GM18517 (cell line): ENCODE measurements at regions not wholly inside any gene's neighbourhood (a gene's known extent, or its start where the extent isn't known, plus 50 kb on each side); places are given as distances from the start of the nearest gene placed in this dataset.
"Not testable (repeated sequence)": the region's sequence is repeated elsewhere in the genome, so short reads cannot be mapped to it uniquely, and the experiment has no call there.

Experiments used
- ATAC-seq: cut with Tn5 transposase; IDR thresholded peaks from one replicate; pipeline ENCODE4 v1.9.1; 2021; ENCODE audit warnings: mild to moderate bottlenecking, moderate library complexity; ENCODE audit not compliant: unreplicated experiment

DNA sequence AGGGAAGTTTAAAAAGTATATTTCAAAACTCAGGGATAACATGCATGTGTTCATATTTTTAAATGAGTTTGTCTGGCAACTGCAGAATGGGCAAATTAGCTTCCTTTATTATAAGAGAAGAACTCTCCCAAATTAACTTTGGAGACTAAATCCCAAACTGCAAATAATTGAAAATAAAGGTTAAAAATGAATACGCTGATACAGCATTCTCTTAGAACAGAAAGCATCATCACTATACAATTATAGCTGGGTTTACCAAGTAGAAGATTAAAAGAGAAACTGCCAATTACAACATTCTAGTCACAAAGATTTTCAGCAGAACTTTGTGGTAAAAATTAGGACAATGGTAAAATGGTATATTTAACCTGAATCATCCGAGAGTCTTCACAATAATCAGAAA, 73.3 kb downstream of the OLFM4 start:
- no peak for ATAC-seq

DNA sequence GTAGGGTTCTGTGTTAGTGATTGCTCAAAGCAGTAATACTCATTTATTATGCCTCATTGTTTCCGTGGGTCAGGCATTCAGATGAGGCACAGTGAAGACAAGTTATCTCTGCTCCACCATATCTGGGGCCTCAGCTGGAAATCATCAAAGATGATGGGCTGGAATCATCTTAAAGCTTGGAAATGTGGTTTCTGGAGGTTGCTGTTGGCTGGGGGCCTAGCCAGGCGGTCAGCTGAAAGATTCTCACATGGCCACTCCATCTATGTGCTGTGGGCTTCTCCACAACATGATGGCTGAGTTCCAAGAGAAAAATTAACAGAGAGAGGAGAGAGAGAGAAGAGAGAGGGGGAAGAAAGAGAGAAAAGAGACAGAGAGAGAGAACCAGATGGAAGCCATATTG, 75.5 kb downstream of the OLFM4 start:
- ATAC-seq = no peak

DNA sequence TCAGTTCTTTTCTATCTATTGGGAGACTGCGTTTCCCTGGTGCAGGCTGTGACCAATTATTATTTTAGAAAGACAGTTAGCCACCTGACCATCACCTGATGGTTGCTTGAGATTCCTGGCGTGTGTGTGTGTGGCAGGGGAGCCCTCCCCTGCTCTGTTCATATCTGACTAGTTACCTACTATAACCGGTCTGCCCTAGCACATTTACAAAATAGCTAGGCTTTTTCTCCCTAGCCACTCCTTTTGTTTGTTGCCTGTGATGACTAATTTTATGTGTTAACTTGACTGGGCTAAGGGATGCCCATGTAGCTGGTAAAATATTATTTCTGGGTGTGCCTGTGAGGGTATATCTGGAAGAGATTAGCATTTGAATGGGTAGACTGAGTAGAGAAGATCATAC, 76.9 kb downstream of the OLFM4 start:
- no peak for ATAC-seq

DNA sequence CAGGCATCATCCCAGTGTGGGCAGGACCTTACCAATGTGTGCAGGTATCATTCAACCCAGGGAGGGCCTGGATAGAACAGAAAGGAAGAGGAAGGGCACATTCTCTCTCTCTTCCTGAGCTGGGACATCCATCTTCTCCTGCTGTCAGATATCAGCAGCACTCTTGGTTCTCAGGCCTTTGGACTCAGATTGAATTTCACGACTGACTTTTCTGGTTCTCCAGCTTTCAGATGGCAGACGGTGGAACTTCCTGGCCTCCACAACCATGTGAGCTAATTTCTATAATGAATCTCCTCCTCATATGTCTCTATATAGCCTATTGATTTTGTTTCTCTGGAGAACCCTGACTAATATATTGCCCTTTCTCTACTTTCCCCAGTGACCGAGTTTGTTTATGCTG, 77.3 kb downstream of the OLFM4 start:
- no peak for ATAC-seq

DNA sequence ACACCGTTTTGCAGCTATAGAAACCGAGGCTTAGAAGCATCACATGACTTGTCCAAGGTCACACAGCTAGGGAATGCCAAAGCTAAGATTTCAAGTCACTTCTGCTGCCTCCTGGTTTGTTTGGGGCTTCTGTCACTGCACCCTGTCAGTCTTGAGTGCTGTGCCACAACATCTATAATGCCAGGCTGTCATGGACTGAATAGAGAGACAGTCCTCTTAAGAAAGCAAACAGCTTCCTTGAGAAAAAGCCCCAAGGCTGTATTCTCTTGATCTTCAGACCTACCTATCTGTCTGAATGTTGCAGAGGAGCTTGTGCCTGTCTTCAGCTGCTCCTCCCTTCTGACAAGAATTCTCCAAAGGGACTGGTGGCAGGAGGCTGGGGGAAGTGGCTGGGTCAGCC, 81.6 kb downstream of the OLFM4 start:
- no peak for ATAC-seq

DNA sequence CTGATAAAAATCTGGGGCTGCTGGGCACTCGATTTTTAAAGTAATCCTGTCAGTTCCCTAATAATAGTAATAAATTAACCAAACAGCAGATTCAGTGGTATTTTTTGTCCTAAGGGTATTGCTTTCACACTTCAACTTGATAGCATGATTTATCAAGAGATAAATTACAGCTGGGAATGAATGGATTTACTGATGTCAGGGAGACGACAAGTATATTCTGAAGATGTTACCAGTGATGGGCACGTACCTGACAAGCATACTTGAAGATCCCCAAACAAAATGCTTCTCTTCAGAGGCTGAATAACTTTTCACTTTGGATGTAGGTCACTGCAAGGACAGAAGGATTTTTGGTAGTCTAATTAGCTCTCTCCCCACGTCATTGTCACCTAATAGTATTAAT, 82.0 kb downstream of the OLFM4 start:
- no peak for ATAC-seq

DNA sequence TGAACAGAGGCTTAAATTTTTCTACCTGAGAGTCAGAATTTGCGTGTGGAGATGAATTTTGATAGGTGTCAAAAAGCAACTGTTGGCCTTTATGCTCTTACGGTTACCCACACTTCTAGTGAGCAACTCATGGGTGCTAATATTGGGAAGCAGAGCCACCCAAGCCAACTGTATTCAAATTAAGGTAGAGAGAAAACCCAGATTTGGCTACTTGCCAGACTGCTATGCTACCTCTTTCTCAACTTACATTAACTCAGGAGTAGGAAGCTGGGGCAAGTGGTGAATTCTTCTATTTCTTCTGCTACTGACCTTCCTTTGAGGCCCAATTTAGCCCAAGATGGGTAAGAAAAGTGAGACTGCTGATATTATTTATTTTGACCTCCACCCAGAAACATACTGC, 83.9 kb downstream of the OLFM4 start:
- no peak for ATAC-seq

DNA sequence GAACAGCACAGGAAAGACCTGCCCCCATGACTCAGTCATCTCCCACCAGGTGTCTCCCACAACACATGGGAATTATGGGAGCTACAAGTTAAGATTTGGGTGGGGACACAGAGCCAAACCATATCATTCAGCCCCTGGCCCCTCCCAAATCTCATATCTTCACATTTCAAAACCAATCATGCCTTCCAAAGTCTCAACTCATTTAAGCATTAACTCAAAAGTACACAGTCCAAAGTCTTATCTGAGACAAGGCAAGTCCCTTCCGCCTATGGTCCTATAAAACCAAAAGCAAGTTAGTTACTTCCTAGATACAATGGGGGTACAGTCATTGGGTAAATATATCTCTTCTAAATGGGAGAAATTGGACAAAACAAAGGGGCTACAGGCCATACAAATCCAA, 88.4 kb downstream of the OLFM4 start:
- not testable (repeated sequence) for ATAC-seq

DNA sequence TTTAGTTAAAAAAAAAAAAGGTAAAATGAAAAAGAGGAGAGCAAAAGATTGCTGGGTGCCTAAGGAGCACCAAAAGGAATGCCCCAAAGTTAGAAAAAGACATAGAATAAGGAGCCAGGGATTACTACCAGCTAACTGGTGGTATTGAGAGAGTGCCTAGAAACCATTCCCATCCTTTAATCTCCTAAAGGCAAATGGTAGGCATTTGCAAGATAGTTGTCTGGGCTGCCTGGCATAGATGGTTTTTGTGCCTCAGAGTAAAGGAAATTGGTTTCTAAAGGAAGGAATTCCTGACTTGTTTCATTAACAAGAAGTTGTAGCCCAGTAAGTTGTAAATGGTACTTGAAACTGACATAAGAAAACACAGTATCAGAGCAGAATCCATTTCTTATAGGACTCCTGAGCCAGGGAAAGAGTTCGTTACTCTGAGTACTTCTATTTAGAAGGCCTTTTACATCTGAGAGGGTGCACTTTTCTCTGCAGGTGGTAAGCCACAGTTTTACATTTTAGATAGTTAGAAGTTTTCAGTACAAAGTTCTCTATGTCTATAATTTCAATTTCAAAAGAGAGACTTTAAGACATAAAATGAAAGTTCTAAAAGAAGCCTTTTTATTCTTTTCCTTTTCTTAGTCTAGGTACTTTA, 92.6 kb downstream of the OLFM4 start:
- no peak for ATAC-seq

DNA sequence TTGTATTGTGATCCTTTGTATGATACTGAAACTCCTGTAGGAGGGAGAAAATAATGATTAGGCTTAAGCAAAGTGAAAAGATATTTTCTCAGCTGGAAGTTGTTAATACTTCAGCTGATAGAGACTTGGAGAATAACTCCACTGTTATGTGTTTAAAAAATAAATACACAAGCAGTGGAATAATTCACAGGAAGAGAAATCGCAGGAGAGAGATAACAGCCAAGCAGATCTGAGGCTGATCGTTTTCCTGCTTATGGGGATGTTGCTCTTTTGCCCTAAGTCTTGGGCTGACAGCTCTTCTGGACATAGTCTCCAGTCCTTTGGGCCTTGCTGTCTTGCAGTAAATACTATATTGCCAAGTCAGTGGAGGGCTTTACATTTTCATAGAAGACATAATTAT, 93.3 kb downstream of the OLFM4 start:
- no peak for ATAC-seq

DNA sequence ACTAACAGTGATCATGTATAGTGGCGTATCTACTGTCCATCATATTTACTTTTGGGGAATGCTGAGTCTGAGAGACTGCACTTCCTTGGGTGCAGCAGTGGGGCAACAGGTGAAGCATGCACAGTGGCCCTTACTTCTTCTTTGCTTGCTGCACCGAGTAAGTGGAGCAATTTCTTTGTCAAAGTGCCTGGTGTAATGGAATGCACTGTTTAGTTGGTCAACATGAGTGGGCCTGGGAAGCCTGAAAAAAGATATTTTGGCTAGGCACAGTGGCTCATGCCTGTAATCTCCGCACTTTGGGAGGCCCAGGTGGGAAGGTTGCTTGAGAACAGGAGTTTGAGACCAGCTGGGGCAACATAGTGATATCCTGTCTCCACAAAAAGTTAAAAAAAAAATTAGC, 94.9 kb downstream of the OLFM4 start:
- ATAC-seq = no peak

DNA sequence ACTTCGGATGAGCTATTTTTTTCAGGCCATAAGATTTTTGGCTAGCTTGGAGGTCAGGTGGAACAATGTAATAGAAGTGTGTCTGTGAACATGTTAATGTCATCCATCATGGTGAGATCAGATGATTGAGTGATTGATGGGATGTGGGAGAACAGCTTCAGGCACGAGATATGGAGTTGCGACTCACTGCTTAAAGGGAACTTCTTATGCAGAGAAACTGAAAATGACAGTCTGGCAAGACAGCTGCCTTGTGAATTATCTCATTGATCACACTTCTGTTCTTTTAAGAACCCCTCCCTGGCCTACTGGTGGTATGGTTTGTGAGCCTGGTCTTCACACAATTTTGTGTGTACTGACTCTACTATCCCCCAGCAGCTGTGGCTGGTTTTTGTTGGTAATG, 96.0 kb downstream of the OLFM4 start:
- no peak for ATAC-seq

DNA sequence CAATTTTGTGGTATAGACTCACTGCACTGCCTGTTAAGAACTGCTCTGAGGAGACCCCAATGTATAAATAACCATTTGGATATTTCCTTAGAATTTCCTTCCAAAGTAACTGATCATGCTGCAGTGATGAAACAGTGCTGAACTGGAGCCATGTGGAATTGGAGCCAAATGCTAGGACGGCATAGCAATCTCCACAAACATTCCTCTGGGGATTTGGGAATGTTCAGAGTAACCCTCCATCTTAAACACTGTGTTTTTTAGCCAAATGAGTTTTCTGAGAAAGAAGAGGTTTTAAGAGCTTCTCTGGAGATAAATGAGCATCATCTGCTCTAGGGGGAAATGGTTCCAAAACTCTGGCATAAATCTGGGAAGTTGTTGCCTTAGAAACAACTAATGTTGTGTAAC, 98.2 kb downstream of the OLFM4 start:
- no peak for ATAC-seq

DNA sequence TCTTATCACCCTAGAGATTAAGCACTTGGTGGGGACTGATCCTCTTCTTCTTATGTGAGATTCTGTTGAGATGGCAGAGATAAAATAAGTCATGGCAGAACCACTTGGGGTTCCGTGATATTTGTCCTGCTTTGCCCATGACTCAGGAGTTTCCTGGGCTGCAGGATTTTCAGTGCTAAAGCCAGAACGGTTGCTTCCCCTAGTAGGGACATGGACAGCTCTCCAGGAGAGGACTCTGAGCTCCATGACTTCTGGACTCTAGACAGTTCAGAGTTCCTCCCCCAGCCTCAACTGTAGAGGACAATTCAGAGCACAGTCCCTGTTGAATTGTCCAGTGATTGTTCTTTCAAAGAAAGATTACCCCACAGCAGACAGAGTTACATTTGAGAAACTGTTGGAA, 98.8 kb downstream of the OLFM4 start:
- no peak for ATAC-seq

DNA sequence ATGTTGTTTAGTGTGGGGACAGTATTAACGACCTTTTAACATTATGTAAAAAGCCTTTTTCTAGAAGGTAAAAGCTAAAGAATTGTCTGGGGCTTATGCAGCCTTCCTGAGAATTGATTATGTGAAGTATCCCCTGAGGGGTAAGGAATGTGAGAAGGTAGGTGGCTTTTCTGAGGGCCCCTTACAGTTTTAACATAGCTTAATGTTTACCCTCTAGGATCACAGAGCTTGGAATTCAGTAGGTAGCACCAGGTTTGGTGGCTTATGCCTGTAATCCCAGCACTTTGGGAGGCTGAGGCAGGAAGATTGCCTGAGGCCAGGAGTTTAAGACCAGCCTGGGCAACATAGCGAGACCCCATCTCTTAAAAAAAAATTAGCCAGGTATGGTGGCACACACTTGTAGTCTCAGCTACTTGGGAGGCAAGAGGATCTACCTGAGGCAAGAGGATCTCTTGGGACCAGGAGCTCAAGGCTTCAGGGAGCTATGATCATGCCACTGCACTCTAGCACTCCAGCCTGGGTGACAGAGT, 101.3 kb downstream of the OLFM4 start:
- ATAC-seq = no peak

DNA sequence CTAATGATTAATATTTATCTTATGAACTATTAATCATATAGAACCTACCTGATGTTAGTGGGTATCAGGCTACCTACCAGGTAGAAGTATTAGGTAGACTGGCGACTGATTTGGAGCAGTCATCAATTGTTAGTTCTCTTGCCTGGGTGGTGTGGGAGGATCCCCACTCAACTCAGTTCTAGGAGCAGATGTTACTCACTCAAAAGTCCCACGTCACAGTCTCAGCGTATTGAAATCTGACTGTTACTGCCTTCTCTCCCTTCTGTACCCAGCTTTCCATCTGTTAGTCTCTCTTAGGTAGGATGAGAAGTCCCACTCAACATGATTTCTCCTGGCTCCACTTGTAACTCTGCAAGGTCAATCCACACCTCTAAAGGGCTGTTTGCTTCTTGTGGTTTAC, 102.7 kb downstream of the OLFM4 start:
- ATAC-seq = no peak

DNA sequence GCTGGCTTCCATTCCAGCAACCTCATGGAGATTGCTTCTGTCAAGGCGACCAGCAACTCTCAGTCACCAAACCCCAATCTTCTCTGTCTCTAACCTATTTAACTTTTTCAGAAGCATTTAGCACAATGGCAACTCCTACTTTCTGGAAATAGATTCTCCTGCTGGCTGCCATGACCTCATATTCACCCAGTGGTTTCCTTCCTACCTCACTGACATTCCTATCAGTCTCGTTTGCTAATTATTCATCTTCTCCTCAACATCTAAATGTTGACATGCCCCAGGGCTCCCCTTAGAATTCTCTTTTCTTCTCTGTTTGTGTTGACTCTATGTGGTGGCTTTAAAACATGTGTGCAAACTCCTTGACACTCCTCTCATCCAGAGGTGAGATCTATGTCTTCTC, 106.7 kb downstream of the OLFM4 start:
- no peak for ATAC-seq

DNA sequence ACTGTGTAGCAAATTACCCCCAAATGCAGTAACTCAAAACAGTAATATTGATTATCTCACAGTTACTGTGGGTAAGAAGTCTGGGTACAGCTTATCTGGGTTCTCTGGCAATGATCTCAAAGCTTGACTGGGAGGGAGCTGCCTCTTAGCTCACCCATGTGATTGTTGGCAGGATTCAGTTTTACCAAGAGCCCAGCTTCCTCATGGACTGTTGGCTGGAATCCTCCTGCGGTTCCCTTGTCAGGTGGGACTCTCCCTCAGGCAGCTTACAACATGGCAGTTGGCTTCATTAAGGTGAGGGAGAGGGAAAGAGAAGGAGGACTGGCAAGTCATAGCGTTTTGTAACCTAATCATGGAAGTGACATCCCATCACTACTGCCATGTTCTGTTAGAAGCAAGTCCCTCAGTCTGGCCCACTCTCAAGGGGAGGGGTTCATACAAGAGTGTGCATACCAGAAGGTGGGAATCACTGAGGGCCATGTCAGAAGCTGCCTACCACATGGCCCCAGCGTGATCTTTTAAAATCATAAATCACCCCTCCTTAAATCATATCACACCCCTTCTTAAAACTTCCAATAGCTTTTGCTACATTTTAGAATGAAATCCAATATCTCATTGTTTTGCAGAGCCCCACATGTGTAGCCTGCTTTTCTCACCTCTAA, 108.1 kb downstream of the OLFM4 start:
- ATAC-seq = no peak

DNA sequence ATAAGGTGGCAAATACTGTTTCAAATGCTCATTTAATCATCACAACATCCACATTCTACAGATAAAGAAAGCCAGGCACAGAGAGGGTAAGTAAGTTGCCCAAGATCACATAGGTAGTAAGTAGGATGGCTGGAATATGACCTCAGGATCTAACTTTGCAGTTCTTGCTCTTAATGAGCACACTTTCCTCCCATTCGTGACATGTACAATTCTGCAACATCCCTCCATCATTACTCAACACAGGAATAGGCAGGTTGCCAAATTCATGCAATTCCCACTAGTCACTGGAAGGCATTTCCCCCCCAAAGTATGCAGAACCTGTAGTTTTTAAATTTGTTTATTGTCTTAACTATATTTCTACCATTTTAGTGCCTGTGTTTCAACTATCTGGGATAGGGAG, 109.2 kb downstream of the OLFM4 start:
- no peak for ATAC-seq

DNA sequence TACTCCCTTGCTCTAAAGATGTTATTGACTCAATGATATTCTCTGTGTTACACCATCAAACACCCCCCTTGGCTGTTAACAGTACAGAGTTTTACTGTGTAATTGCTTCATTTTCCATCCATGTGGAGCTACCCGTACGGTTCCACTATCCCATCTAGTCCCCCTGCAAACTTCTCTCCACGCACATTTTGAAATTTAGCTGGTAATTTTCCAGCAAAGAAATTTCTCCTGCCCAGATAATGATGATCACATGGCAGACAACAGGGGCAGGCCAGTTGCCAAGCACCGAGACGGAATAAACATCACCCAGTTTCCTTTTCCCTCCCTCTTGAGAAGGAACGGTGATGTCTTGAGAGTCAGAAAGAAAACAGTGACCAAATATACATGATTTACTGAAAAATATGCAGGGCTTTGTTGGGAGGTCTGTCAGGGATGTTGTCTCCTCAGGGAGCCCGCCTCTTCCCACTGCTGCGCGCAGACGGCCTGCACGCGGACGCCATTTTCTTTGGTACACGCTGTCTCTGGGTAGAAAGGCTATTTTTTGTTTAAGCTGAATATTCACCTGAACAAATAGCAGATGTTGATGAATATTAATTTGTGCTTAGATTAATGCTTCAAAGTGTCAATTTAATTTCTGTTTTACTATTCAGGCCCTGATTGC, 109.9 kb downstream of the OLFM4 start:
- no peak for ATAC-seq

DNA sequence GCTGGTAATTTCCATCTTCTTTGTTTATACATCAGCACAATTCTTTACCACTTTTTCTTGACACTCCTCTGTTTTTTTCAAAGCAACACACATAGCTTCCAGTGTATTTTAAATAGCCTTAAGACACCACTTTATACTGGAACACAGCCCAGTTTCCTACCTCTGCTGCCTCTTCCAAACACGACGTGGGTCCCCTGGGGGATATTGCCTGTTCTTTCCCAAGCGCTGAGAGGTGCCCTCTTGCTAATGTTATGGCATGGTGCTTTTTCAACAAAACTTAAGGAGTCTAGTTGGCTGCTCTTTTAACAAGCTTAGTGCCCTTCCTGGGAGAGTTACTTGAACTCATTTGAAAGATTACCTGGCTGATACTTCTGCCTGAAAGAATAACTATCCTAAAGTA, 112.7 kb downstream of the OLFM4 start:
- no peak for ATAC-seq

DNA sequence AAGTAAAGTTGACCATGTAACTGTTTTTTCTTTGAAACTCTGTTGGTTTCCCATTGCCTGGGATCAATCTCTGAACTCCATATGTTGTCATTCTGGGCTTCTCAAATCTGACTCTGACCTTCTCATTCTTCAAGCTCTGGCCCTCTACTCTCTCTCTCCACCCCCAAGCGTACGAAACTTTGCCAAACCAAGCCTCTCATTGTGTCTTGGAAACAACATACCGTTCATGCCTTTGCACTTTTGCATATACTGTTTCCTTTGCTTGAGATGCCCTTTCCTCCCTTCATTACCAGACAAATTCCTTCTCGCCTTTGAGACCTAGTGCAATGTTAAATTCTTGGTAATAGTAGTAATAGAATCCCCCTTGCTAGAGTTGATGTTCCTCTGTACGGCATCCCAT, 113.7 kb downstream of the OLFM4 start:
- no peak for ATAC-seq
